ENCODE measurements at regions not wholly inside any gene's neighbourhood (a gene's known extent, or its start where the extent isn't known, plus 50 kb on each side); places are given as distances from the start of the nearest gene placed in this dataset.

GRCh38 chr7:118298771-118299170, 74.3 kb downstream of the ANKRD7 start:
- no peak for DNase-seq

- no peak for DNase-seq
Observed at GRCh38 chr7:118300177-118300576, 75.7 kb downstream of the ANKRD7 start.

DNA sequence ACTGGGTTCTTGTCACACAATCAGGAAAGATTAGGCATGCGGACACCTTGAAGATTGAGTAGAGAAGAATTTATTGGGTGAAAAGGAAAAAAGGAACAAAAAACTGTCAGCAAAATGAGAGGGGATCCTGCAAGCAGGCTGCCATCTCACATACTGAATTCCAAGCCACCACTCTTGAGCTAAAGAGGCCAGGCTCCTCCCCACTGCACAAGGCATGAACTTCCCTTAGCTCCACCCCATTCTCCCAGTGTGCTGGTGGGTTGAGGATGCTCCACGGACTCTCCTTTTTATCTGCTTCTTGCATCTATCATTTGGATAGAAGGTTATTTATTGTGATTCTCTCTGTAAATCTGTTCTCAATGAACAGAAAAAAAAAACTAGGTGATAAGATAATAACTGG, 79.6 kb downstream of the ANKRD7 start:
- DNase-seq = no peak

DNA sequence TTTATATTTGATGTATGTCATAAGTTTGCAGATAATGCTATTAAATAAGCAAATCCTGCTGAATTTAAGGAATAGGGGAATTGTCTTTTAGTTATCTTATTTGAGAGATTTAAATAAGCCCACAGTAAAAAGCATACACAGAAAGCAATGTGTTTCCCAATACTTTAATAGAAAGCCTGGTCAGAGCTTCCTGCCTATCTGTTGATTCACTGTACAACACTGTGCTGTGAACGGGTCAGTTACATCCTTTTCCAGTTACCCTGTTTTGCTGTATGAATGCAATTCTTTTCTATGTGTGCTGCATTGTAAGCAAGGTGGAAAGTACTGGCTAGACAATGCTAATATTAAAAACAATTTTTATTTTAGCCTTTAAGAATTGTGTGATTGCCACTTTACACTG, 81.2 kb downstream of the ANKRD7 start:
- no peak for DNase-seq

DNA sequence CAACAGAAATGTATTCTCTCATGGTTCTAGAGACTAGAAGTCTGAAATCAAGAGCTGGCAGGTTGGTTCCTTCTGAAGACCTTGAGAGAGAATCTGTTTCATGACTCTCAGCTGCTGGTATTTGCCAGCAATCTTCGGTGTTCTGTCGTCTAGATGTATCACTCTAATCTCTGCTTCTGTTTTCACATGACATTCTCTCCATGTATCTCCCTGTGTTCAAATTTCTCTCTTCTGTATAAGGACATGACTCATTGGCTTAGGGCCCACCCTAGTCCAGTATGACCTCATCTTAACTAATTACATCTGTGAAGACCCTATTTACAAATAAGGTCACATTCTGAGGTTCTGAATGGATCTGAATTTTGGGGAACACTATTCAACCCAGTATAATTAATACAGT, 82.3 kb downstream of the ANKRD7 start:
- no peak for DNase-seq

- no peak for DNase-seq
Observed at GRCh38 chr7:118311121-118311836, 86.8 kb downstream of the ANKRD7 start.

DNA sequence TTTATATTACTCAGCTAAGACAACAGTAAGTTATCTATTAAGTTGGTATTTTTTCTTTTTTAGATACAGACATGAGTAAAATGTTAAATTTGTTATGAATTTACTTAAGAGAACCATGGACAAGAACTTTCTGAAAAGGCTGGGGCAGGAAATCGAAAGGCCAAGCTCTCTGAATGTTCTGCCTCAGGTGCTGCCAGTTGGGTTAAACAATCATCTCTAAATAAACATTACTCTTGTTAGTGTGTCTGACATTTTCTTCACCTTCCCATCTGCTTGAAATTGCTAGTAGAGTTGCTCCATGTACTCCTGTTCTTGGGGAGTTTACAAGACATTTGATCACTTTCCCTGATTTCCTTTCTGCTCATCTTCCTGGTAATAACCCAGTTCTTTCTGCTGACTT, 87.5 kb downstream of the ANKRD7 start:
- DNase-seq = no peak

- no peak for DNase-seq
Observed at GRCh38 chr7:118312966-118313365, 88.5 kb downstream of the ANKRD7 start.

DNA sequence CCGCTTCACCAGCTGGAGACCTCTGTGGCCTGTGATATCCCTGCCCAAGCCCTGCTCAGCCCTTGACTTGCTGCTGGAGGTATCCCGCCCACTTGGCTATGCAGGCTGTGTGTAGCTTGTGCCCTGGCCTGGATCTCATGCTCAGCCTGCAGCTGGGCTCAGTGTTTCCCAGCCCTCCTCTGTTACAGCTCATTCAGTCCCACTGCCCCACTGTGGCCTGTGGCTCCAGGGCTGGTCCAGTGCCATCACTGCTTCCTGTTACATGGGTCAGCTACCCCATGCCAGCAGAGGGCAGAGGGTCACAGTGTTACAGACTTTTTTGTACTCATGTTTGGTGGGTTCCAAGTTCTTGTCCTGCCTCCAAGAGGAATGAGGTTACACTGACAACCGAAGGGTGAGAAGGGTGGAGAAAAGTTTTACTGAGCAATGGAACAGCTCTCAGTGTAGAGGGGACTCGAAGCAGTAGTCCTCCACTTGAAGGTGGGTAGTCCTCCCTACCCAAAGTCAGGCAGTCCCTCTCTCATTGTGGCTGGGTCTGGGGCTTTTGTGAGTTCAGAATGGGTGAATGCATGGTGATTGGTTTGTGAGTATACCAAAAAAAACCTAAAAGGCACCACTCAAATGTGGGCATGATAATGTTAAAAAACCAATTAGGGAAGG, 100.4 kb downstream of the ANKRD7 start:
- DNase-seq = no peak

DNA sequence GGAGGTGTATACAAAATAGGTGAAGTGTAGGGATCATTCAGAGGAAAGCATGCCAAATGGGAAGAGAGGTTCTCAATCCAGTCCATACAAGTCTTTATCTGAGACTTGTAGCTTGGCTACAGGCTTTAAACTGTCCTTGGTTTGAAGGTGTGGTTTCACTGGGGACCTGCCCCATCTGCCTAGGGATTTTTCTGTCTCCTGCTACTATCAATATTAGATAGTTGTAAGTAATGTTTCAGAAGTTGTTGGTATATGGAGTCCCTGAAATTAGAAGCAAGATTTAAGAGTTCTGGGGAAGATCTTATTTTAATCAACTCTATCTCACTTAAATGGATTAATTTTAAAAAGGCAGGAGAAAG, 100.9 kb downstream of the ANKRD7 start:
- DNase-seq = no peak

DNA sequence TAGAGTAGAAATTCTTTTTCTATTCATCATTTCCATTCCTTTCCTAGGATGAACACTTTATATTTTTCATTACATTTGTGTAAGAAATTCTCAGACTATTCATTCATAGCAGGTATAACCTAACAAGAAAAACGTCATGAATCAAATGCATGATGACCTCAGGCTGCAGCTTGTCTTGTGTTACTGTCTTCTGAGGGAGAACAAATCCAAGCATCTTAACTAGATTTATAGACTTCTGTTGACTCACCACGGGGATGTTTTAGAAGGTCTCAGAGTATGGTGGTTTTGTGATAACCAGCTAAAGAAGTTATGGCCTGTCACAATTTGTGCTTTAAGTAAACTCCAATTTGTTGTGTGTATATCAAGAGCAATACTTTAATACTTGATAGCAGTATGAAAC, 102.7 kb downstream of the ANKRD7 start:
- no peak for DNase-seq

GRCh38 chr7:118328505-118329211, 104.2 kb downstream of the ANKRD7 start:
- DNase-seq = no peak

DNA sequence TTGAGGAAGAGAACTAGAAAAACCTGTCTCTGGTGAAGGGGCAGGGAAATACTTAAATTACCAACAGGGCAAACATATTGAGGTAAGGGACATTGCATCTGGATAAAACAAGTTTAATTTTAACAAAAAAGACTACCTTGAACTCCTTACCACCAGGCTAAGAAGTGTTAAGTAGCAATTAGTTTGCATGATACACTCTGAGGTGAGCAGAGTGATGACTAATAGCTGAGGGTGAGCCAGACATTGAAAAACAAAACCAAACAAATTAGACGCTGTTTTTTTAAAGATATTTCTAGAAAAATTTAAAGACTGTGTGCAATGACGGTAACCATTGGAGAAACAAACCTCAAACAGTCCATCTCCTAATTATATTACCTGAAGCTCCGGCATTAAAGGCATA, 105.9 kb downstream of the ANKRD7 start:
- no peak for DNase-seq

DNA sequence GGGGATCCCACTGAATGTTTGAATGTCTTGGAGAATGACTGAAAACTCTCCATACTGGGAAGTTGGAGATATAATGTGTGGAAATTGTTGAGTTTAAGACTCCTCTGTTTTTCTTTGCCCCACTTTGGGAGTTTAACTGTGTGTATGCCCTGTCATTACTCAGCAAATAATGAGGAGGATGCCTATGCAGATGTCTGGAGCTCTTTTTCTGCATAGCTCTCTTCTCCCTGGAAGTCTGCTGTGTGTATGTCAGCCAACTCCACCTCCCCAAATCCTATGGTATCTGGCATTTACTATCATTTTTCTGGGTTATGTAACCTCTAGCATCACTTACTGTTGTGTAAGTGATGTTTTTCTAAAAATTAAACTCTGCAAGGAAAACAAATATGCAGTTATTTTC, 122.2 kb downstream of the ANKRD7 start:
- DNase-seq = no peak

GRCh38 chr7:118349604-118350003, 125.1 kb downstream of the ANKRD7 start:
- DNase-seq = no peak

GRCh38 chr7:118350260-118350659, 125.8 kb downstream of the ANKRD7 start:
- no peak for DNase-seq

- DNase-seq = no peak
Observed at GRCh38 chr7:118352867-118353453, 128.5 kb downstream of the ANKRD7 start.

GRCh38 chr7:118366363-118366762, 141.9 kb downstream of the ANKRD7 start:
- DNase-seq = no peak

DNA sequence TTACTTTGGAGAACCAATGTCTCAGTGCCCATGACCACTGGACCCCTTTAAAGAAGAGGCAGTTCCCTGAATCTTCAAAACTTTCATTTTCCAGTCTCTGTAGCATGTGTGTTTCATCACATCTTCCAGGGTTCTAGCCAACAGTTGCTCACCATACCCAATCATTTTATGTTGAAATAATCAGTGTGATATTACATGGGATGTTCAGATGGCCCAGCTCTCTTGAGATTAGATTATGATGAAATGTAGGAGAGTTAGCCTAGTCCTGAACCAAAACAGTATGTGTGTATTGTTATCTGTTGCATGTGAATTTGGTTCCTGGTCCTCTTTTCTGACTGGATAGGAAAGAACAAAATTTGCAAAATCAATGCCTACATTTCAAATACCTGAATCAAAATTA, 144.5 kb downstream of the ANKRD7 start:
- DNase-seq = no peak

DNA sequence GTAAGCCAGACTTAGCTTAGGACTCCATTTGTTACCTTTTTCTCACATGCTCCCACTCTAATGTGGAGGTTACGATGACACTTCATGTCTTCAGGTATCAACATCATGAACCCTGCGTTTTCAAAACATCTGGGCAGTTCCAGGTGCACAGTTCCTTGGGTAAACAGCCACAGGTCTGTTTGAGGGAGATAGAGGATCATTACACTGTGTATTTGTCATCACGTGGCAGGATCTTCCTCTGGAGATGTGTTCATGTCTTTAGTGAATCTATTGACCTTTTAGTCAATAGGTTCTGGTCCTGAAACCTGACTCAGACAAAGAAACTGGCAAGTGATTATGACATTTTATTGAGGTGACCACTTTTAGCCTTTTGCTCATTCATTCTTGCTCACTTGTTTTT, 145.5 kb downstream of the ANKRD7 start:
- no peak for DNase-seq

- DNase-seq = peak; percentile 1
Observed at GRCh38 chr7:118372530-118372929, 148.0 kb downstream of the ANKRD7 start.

GRCh38 chr7:118389629-118390028, 165.1 kb downstream of the ANKRD7 start:
- DNase-seq = no peak

DNA sequence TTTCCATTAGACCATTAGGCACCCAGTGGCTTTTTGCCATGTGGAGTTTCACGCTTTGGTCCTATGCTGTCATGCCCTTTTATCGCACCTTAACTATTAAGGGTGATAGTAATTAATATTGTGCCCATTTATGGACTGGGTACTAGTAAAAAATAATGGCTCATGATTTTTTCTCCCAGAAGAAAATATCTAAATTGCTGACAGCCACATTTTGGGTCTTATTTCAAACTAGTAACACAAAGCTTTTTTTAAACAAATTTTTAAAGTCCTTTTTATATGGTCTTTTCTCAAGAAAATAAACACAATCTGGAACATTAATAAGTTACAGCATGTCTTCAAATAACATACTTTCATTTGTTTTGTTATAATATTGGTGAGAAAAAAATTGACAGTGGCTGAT, 179.7 kb downstream of the ANKRD7 start:
- DNase-seq = no peak

- no peak for DNase-seq
Observed at GRCh38 chr7:118418433-118418832, 193.9 kb downstream of the ANKRD7 start.

Data from fibroblast of skin of scalp (primary cell).